ENCODE measurements at regions not wholly inside any gene's neighbourhood (a gene's known extent, or its start where the extent isn't known, plus 50 kb on each side); places are given as distances from the start of the nearest gene placed in this dataset.

- TF ChIP-seq, protein P1, sequence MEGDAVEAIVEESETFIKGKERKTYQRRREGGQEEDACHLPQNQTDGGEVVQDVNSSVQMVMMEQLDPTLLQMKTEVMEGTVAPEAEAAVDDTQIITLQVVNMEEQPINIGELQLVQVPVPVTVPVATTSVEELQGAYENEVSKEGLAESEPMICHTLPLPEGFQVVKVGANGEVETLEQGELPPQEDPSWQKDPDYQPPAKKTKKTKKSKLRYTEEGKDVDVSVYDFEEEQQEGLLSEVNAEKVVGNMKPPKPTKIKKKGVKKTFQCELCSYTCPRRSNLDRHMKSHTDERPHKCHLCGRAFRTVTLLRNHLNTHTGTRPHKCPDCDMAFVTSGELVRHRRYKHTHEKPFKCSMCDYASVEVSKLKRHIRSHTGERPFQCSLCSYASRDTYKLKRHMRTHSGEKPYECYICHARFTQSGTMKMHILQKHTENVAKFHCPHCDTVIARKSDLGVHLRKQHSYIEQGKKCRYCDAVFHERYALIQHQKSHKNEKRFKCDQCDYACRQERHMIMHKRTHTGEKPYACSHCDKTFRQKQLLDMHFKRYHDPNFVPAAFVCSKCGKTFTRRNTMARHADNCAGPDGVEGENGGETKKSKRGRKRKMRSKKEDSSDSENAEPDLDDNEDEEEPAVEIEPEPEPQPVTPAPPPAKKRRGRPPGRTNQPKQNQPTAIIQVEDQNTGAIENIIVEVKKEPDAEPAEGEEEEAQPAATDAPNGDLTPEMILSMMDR (IDR thresholded peaks at IDR 0.05; ENCODE audit: borderline replicate concordance, insufficient read depth, low read depth, low read length): no peak
These were observed 372.2 kb downstream of the METTL4 start for GRCh38 chr18:2199060-2199459.

DNA sequence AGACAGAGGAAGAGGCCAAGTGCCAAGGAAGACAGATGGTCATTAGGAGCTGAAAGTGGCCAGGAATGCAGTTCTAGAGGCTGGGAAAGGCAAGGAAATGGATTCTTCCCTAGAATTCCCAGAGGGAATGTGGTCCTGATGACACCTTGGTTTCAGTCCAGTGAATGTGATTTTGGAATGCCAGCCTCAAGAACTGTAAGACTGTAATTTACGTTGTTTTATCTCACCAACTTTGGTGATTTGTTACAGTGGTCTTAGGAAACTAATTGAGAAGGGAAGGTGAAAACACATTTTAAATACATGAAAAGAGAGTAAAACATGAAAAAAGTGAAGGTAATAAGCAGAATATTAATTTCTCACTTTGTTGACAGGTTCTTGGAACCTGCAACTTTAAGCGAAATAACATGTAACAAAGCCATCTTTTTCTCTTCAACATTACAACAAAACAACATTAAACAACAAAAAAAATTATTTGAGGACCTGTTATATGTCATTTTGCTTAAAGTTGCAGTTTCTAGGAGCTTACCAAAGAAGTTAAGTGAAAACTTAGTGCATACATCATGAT, 370.2 kb downstream of the METTL4 start:
- no peak overlapping the region for H3K4me3 ChIP-seq (ENCODE audit: low read depth, low read length)
- TF ChIP-seq, protein P1 (IDR thresholded peaks at IDR 0.05; ENCODE audit: borderline replicate concordance, insufficient read depth, low read depth, low read length): no peak

More at GRCh38 chr18:2199060-2199459, 372.2 kb downstream of the METTL4 start:
- H3K4me3 ChIP-seq (ENCODE audit: low read depth, low read length): no peak overlapping the region

GRCh38 chr18:2204736-2205135, 366.6 kb downstream of the METTL4 start:
- TF ChIP-seq, protein P1 (IDR thresholded peaks at IDR 0.05; ENCODE audit: borderline replicate concordance, insufficient read depth, low read depth, low read length): no peak
- no peak overlapping the region for H3K4me3 ChIP-seq (ENCODE audit: low read depth, low read length)

DNA sequence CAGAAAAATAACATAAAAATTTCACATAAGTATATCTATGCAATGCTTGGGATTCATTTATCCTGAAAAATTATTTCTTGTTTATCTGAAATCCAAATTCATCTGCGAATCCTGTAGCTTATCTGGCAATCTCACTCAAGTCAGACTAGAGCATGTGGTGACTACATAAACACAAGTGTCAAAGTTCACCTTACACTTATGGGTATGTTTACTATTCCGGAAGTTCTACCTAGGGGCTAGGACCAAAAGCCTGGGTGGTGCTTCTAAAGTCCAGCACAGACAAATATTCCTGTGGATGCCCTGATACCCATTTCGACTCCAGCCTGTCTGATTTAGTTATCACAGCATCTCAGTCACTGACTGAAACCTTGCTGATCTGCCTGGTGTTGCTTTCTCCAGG, 364.0 kb downstream of the METTL4 start:
- TF ChIP-seq, protein P1 (IDR thresholded peaks at IDR 0.05; ENCODE audit: borderline replicate concordance, insufficient read depth, low read depth, low read length): no peak

DNA sequence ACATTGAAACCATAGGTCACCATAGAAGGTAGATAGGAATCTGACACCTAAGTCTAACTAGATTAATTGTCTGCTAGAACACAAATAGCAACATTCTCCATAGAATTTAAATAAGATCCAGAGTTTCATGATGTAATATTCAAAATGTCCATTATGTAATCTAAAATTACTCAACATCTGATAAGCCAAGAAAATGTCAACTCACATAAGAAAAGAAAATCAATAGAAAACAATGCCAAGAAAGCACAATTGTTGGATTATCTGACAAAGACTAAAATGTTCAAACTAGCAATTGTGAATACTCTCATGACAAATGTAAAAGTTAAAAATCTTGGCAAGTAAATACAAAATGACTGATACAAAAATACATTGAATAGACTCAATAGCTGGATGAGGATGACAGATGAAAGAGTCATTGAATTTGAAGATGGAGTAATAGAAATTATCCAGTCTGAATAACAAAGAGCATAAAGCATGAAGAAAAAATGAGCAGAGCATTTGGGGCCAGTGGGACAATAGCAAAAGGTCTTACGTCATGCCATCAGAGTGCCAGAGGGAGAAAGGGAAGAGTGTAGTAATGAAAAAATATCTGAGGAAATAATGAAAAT, 358.6 kb downstream of the METTL4 start:
- TF ChIP-seq, protein P1 (IDR thresholded peaks at IDR 0.05; ENCODE audit: borderline replicate concordance, insufficient read depth, low read depth, low read length): no peak

More for the DNA sequence above, 364.0 kb downstream of the METTL4 start:
- no peak overlapping the region for H3K4me3 ChIP-seq (ENCODE audit: low read depth, low read length)

DNA sequence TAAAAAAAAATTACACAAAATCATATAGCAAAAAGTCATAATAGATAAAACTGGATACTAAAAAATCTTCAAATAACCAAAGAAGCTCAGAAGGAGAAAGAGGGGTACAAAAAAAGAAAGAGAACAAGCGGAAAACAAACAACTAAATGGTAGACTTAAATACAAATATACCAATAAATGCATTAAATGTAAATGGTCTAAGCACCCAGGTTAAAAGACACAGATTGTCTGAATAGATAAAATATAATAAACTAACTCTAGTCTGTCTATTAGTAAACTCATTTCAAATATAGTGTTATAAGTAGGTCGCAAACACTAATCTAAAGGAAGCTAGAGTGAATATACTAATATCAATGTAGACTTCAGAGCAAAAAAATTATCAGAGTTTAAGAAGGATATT, 357.4 kb downstream of the METTL4 start:
- TF ChIP-seq, protein P1 (IDR thresholded peaks at IDR 0.05; ENCODE audit: borderline replicate concordance, insufficient read depth, low read depth, low read length): no peak
- no peak overlapping the region for H3K4me3 ChIP-seq (ENCODE audit: low read depth, low read length)

More for the DNA sequence above, 358.6 kb downstream of the METTL4 start:
- H3K4me3 ChIP-seq (ENCODE audit: low read depth, low read length): no peak overlapping the region

DNA sequence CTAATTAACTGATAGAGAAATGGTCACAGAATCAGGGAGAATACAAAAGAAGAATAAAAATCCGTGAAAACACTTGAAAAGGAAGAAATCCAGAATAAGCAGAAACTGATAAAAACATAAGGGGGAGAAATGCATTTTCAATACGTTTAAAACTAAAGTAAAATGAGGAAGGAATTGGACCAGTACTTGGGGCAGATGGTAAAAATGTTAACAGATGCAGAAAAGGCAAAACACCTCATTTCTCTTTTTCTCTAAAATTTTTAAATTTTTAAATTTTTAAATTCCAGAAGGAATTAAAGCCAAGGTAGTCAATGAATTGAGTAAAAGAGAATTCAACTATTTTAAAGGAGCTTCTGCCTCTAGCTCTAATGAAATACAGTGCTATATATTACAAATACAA, 353.9 kb downstream of the METTL4 start:
- TF ChIP-seq, protein P1 (IDR thresholded peaks at IDR 0.05; ENCODE audit: borderline replicate concordance, insufficient read depth, low read depth, low read length): no peak
- H3K4me3 ChIP-seq (ENCODE audit: low read depth, low read length): no peak overlapping the region

Measured in GM12875 (cell line).